Trophoblast cell (in vitro differentiated cells and primary cell): ENCODE measurements at regions not wholly inside any gene's neighbourhood (a gene's known extent, or its start where the extent isn't known, plus 50 kb on each side); places are given as distances from the start of the nearest gene placed in this dataset.

Experiments
- DNase-seq, 2 donors: peaks; one replicate each; pipeline ENCODE4 v3.0.0-alpha.2; 2016
- H2AFZ ChIP-seq: 2 replicates; pipeline ENCODE4 v1.6.1; 2013; ENCODE audit warnings: low read length, moderate library complexity, mild to moderate bottlenecking; ENCODE audit not compliant: insufficient read depth, poor library complexity
- H2AK5ac ChIP-seq: 2 replicates; pipeline ENCODE4 v1.6.1; 2013; ENCODE audit warnings: mild to moderate bottlenecking, low read length
- H2BK120ac ChIP-seq: 2 replicates; pipeline ENCODE4 v1.6.1; 2013; ENCODE audit warnings: low read length, mild to moderate bottlenecking, moderate library complexity; ENCODE audit not compliant: insufficient read depth, poor library complexity
- H2BK12ac ChIP-seq: 2 replicates; pipeline ENCODE4 v1.6.1; 2013; ENCODE audit warnings: mild to moderate bottlenecking, low read length, moderate library complexity
- H2BK5ac ChIP-seq: 2 replicates; pipeline ENCODE4 v1.6.1; 2013; ENCODE audit warnings: low read length, low read depth, moderate library complexity, mild to moderate bottlenecking; ENCODE audit not compliant: poor library complexity
- H3K14ac ChIP-seq: 2 replicates; pipeline ENCODE4 v1.6.1; 2013; ENCODE audit warnings: mild to moderate bottlenecking, low read length
- H3K18ac ChIP-seq: 2 replicates; pipeline ENCODE4 v1.6.1; 2013; ENCODE audit warnings: mild to moderate bottlenecking, low read length
- H3K23ac ChIP-seq: 2 replicates; pipeline ENCODE4 v1.6.1; 2013; ENCODE audit warnings: low read length
- H3K27ac ChIP-seq: 2 replicates; pipeline ENCODE4 v1.5.1; 2013; ENCODE audit warnings: low read depth, mild to moderate bottlenecking, inconsistent platforms, low read length, moderate library complexity
- H3K27me3 ChIP-seq: 2 replicates; pipeline ENCODE4 v1.6.1; 2013; ENCODE audit warnings: inconsistent platforms, mild to moderate bottlenecking, low read length, moderate library complexity; ENCODE audit not compliant: insufficient read depth
- H3K36me3 ChIP-seq, 2 experiments: 1 replicate in 1 of 2; 2 replicates in 1 of 2; pipeline ENCODE4 v1.6.1; 2013; ENCODE audit warnings: low read length in 2 of 2, mild to moderate bottlenecking in 2 of 2, moderate library complexity in 1 of 2; ENCODE audit not compliant: insufficient read depth in 2 of 2, control insufficient read depth in 1 of 2
- H3K4ac ChIP-seq: 2 replicates; pipeline ENCODE4 v1.6.1; 2013; ENCODE audit warnings: low read depth, mild to moderate bottlenecking, low read length, moderate library complexity
- H3K4me1 ChIP-seq, 2 experiments: 1 replicate in 1 of 2; 2 replicates in 1 of 2; pipeline ENCODE4 v1.6.1; 2013; ENCODE audit warnings: low read length in 2 of 2, mild to moderate bottlenecking in 2 of 2, moderate library complexity in 1 of 2; ENCODE audit not compliant: insufficient read depth in 2 of 2, control insufficient read depth in 1 of 2
- H3K4me2 ChIP-seq: 2 replicates; pipeline ENCODE4 v1.6.1; 2013; ENCODE audit warnings: inconsistent platforms, mild to moderate bottlenecking, low read length, moderate library complexity
- H3K4me3 ChIP-seq: 2 replicates; pipeline ENCODE4 v1.5.1; 2013; ENCODE audit warnings: mild to moderate bottlenecking, low read depth, low read length, inconsistent platforms
- H3K79me1 ChIP-seq: one replicate; pipeline ENCODE4 v1.6.1; 2013; ENCODE audit warnings: low read length
- H3K79me2 ChIP-seq: 2 replicates; pipeline ENCODE4 v1.6.1; 2013; ENCODE audit warnings: low read length, mild to moderate bottlenecking; ENCODE audit not compliant: control insufficient read depth, insufficient read depth, poor library complexity
- H3K9ac ChIP-seq: 2 replicates; pipeline ENCODE4 v1.6.1; 2013; ENCODE audit warnings: mild to moderate bottlenecking, low read length
- H3K9me3 ChIP-seq: 2 replicates; pipeline ENCODE4 v1.6.1; 2013; ENCODE audit warnings: low read depth, mild to moderate bottlenecking, control low read depth, inconsistent platforms, low read length; ENCODE audit not compliant: insufficient read depth
- H4K12ac ChIP-seq: 2 replicates; pipeline ENCODE4 v1.6.1; 2013; ENCODE audit warnings: low read depth, mild to moderate bottlenecking, low read length, moderate library complexity
- H4K8ac ChIP-seq: 2 replicates; pipeline ENCODE4 v1.6.1; 2013; ENCODE audit warnings: low read depth, mild to moderate bottlenecking, low read length, moderate library complexity
- H4K91ac ChIP-seq: one replicate; pipeline ENCODE4 v1.6.1; 2013; ENCODE audit warnings: low read depth, mild to moderate bottlenecking, low read length, moderate library complexity
- WGBS: extraction: QIAGEN DNeasy Blood & Tissue Kit; methylation state at CpG from one replicate; pipeline ENCODE4 v1.1.7; 2013; ENCODE audit warnings: missing lambda C conversion rate; ENCODE audit not compliant: insufficient read length, insufficient coverage; ENCODE audit errors: extremely low coverage; 5-methylcytosine and 5-hydroxymethylcytosine counted together

GRCh38 chr6:100217225-100218012 lies 223.4 kb upstream of the MCHR2 start:
- no peak overlapping the region for H4K91ac ChIP-seq
- H3K18ac ChIP-seq: no peak overlapping the region
- no peak overlapping the region for H3K4me3 ChIP-seq
- H2BK5ac ChIP-seq: no peak overlapping the region
- H2AFZ ChIP-seq: no peak overlapping the region
- no peak overlapping the region for H3K4ac ChIP-seq
- no peak overlapping the region for H2AK5ac ChIP-seq
- no peaks in the 10 kb centered on the region for H3K36me3 ChIP-seq
- no peak overlapping the region for H3K9ac ChIP-seq
- H3K4me2 ChIP-seq: no peak overlapping the region
- no peaks in the 10 kb centered on the region for H3K27me3 ChIP-seq
- no peak overlapping the region for H2BK12ac ChIP-seq
- no peak overlapping the region for H3K23ac ChIP-seq
- H2BK120ac ChIP-seq: no peak overlapping the region
- H4K12ac ChIP-seq: no peak overlapping the region
- H3K27ac ChIP-seq: no peak overlapping the region
- H3K79me2 ChIP-seq: no peaks in the 10 kb centered on the region
- H4K8ac ChIP-seq: no peak overlapping the region
- no peaks in the 10 kb centered on the region for H3K79me1 ChIP-seq
- H3K9me3 ChIP-seq: no peaks in the 10 kb centered on the region
- H3K14ac ChIP-seq: no peak overlapping the region
- no peak for DNase-seq
- H3K4me1 ChIP-seq: no peaks in the 10 kb centered on the region
- no CpG with 5 or more reads among the region's 2 CpGs for WGBS

- H3K4me1 ChIP-seq: no peaks in the 10 kb centered on the region
- H2BK120ac ChIP-seq: no peak overlapping the region
- H3K79me2 ChIP-seq: no peaks in the 10 kb centered on the region
- no peak overlapping the region for H4K91ac ChIP-seq
- H3K36me3 ChIP-seq: no peaks in the 10 kb centered on the region
- no peak overlapping the region for H4K8ac ChIP-seq
- H2AK5ac ChIP-seq: no peak overlapping the region
- no peak overlapping the region for H2AFZ ChIP-seq
- H4K12ac ChIP-seq: no peak overlapping the region
- H3K23ac ChIP-seq: no peak overlapping the region
- no peak overlapping the region for H2BK5ac ChIP-seq
- H3K18ac ChIP-seq: no peak overlapping the region
- no peak overlapping the region for H3K14ac ChIP-seq
- no peak overlapping the region for H3K27ac ChIP-seq
- H3K27me3 ChIP-seq: no peaks in the 10 kb centered on the region
- H3K9ac ChIP-seq: no peak overlapping the region
- H3K9me3 ChIP-seq: no peaks in the 10 kb centered on the region
- H3K4me2 ChIP-seq: no peak overlapping the region
- no peak overlapping the region for H2BK12ac ChIP-seq
- no peak overlapping the region for H3K4ac ChIP-seq
- DNase-seq: no peak
- no peaks in the 10 kb centered on the region for H3K79me1 ChIP-seq
- H3K4me3 ChIP-seq: no peak overlapping the region
Observed at GRCh38 chr6:100216760-100217159, 222.7 kb upstream of the MCHR2 start.

GRCh38 chr6:100212131-100212530 lies 218.1 kb upstream of the MCHR2 start:
- Histone ChIP-seq H3K79me1 (no peaks in the 10 kb centered on the region), H4K91ac (no peak overlapping the region), H3K36me3 (no peaks in the 10 kb centered on the region), H3K14ac (no peak overlapping the region), H3K4ac (no peak overlapping the region), H3K18ac (no peak overlapping the region), H3K4me3 (no peak overlapping the region), H3K9me3 (no peaks in the 10 kb centered on the region), H3K79me2 (no peaks in the 10 kb centered on the region), H4K12ac (no peak overlapping the region), H2AK5ac (no peak overlapping the region), H3K4me2 (no peak overlapping the region), H3K23ac (no peak overlapping the region), H3K9ac (no peak overlapping the region), H2BK5ac (no peak overlapping the region), H3K27ac (no peak overlapping the region), H2BK120ac (no peak overlapping the region), H2AFZ (no peak overlapping the region), H2BK12ac (no peak overlapping the region), H3K27me3 (no peaks in the 10 kb centered on the region), H3K4me1 (no peaks in the 10 kb centered on the region), H4K8ac (no peak overlapping the region)
- no peak for DNase-seq

- Histone ChIP-seq H3K27me3 (no peaks in the 10 kb centered on the region), H3K14ac (no peak overlapping the region), H4K91ac (no peak overlapping the region), H3K4me2 (no peak overlapping the region), H2AFZ (no peak overlapping the region), H4K12ac (no peak overlapping the region), H2AK5ac (no peak overlapping the region), H3K23ac (no peak overlapping the region), H3K4ac (no peak overlapping the region), H3K79me1 (no peaks in the 10 kb centered on the region), H2BK12ac (no peak overlapping the region), H3K18ac (no peak overlapping the region), H2BK5ac (no peak overlapping the region), H3K9ac (no peak overlapping the region), H4K8ac (no peak overlapping the region), H3K4me3 (no peak overlapping the region), H3K79me2 (no peaks in the 10 kb centered on the region), H3K9me3 (no peaks in the 10 kb centered on the region), H3K4me1 (no peaks in the 10 kb centered on the region), H2BK120ac (no peak overlapping the region), H3K27ac (no peak overlapping the region), H3K36me3 (no peaks in the 10 kb centered on the region)
- no peak for DNase-seq
- WGBS: no CpG with 5 or more reads among the region's 9 CpGs
Observed at GRCh38 chr6:100210137-100211117, 216.4 kb upstream of the MCHR2 start.
